IPS-20b (cell line): ENCODE measurements at regions not wholly inside any gene's neighbourhood (a gene's known extent, or its start where the extent isn't known, plus 50 kb on each side); places are given as distances from the start of the nearest gene placed in this dataset.

Experiments
- H3K27ac ChIP-seq: one replicate; pipeline ENCODE4 v1.5.1; 2013; ENCODE audit warnings: low read length
- H3K27me3 ChIP-seq: 2 replicates; pipeline ENCODE4 v1.6.1; 2013; ENCODE audit warnings: mild to moderate bottlenecking, low read length, inconsistent platforms; ENCODE audit not compliant: insufficient read depth
- H3K36me3 ChIP-seq: 2 replicates; pipeline ENCODE4 v1.6.1; 2013; ENCODE audit warnings: low read depth, mild to moderate bottlenecking, inconsistent platforms, low read length, moderate library complexity; ENCODE audit not compliant: insufficient read depth
- H3K4me1 ChIP-seq: 2 replicates; pipeline ENCODE4 v1.6.1; 2013; ENCODE audit warnings: mild to moderate bottlenecking, control low read depth, inconsistent platforms, low read length, moderate library complexity; ENCODE audit not compliant: insufficient read depth
- H3K4me3 ChIP-seq: 2 replicates; pipeline ENCODE4 v1.5.1; 2013; ENCODE audit warnings: mild to moderate bottlenecking, low read length, inconsistent platforms
- H3K9ac ChIP-seq: 2 replicates; pipeline ENCODE4 v1.6.1; 2013; ENCODE audit warnings: low read depth, mild to moderate bottlenecking, inconsistent platforms, low read length, moderate library complexity
- H3K9me3 ChIP-seq: 2 replicates; pipeline ENCODE4 v1.6.1; 2013; ENCODE audit warnings: mild to moderate bottlenecking, low read depth, low read length, inconsistent platforms; ENCODE audit not compliant: insufficient read depth

GRCh38 chr1:38787041-38787440 is 72.5 kb downstream of the RRAGC start:
- Histone ChIP-seq H3K4me3 (no peak overlapping the region), H3K27me3 (0 out of 2 replicates have a peak, but pooled peaks cover 10% of the 10 kb centered on the region), H3K27ac (no peak overlapping the region)

GRCh38 chr1:38786040-38786436 is 73.5 kb downstream of the RRAGC start:
- peaks cover 31% of the 10 kb centered on the region; the same call in 1 of the 2 replicates for H3K4me1 ChIP-seq
- 0 out of 2 replicates have a peak, but pooled peaks cover 10% of the 10 kb centered on the region for H3K27me3 ChIP-seq
- H3K9me3 ChIP-seq: no peaks in the 10 kb centered on the region
- H3K9ac ChIP-seq: no peak overlapping the region
- no peak overlapping the region for H3K27ac ChIP-seq
- H3K36me3 ChIP-seq: no peaks in the 10 kb centered on the region
- H3K4me3 ChIP-seq: no peak overlapping the region

More at GRCh38 chr1:38787041-38787440, 72.5 kb downstream of the RRAGC start:
- Histone ChIP-seq H3K9ac (no peak overlapping the region), H3K9me3 (no peaks in the 10 kb centered on the region), H3K36me3 (no peaks in the 10 kb centered on the region), H3K4me1 (peaks cover 26% of the 10 kb centered on the region; the same call in 1 of the 2 replicates)

- peaks cover 31% of the 10 kb centered on the region; the same call in 1 of the 2 replicates for H3K4me1 ChIP-seq
- no peak overlapping the region for H3K4me3 ChIP-seq
- H3K27me3 ChIP-seq: 0 out of 2 replicates have a peak, but pooled peaks cover 7% of the 10 kb centered on the region
- H3K36me3 ChIP-seq: no peaks in the 10 kb centered on the region
- no peak overlapping the region for H3K9ac ChIP-seq
- H3K27ac ChIP-seq: no peak overlapping the region
- H3K9me3 ChIP-seq: no peaks in the 10 kb centered on the region
These were observed 74.1 kb downstream of the RRAGC start for GRCh38 chr1:38785285-38786039.

GRCh38 chr1:38784452-38785284 is 74.9 kb downstream of the RRAGC start:
- H3K27ac ChIP-seq: no peak overlapping the region
- no peaks in the 10 kb centered on the region for H3K9me3 ChIP-seq
- no peaks in the 10 kb centered on the region for H3K36me3 ChIP-seq
- H3K4me3 ChIP-seq: no peak overlapping the region
- H3K4me1 ChIP-seq: peaks cover 28% of the 10 kb centered on the region; the same call in 1 of the 2 replicates
- H3K27me3 ChIP-seq: no peaks in the 10 kb centered on the region
- H3K9ac ChIP-seq: no peak overlapping the region

GRCh38 chr1:38783640-38784229 is 75.8 kb downstream of the RRAGC start:
- Histone ChIP-seq H3K36me3 (no peaks in the 10 kb centered on the region), H3K9ac (no peak overlapping the region), H3K27me3 (no peaks in the 10 kb centered on the region), H3K27ac (no peak overlapping the region), H3K4me3 (no peak overlapping the region), H3K9me3 (no peaks in the 10 kb centered on the region), H3K4me1 (peaks cover 20% of the 10 kb centered on the region; the same call in 1 of the 2 replicates)

GRCh38 chr1:38781872-38782617 is 77.5 kb downstream of the RRAGC start:
- H3K36me3 ChIP-seq: no peaks in the 10 kb centered on the region

GRCh38 chr1:38780133-38780532 is 79.4 kb downstream of the RRAGC start:
- Histone ChIP-seq H3K4me3 (no peak overlapping the region), H3K27me3 (no peaks in the 10 kb centered on the region), H3K9ac (no peak overlapping the region), H3K36me3 (no peaks in the 10 kb centered on the region), H3K4me1 (peaks cover 5% of the 10 kb centered on the region; the same call in 1 of the 2 replicates), H3K9me3 (no peaks in the 10 kb centered on the region), H3K27ac (no peak overlapping the region)

More at GRCh38 chr1:38781872-38782617, 77.5 kb downstream of the RRAGC start:
- no peak overlapping the region for H3K27ac ChIP-seq
- H3K27me3 ChIP-seq: no peaks in the 10 kb centered on the region
- H3K9me3 ChIP-seq: no peaks in the 10 kb centered on the region
- H3K9ac ChIP-seq: no peak overlapping the region
- H3K4me1 ChIP-seq: peaks cover 10% of the 10 kb centered on the region; the same call in 1 of the 2 replicates
- no peak overlapping the region for H3K4me3 ChIP-seq

GRCh38 chr1:38779491-38779890 is 80.1 kb downstream of the RRAGC start:
- Histone ChIP-seq H3K9ac (no peak overlapping the region), H3K9me3 (no peaks in the 10 kb centered on the region), H3K4me3 (no peak overlapping the region), H3K27ac (no peak overlapping the region), H3K4me1 (peaks cover 5% of the 10 kb centered on the region; the same call in 1 of the 2 replicates), H3K36me3 (no peaks in the 10 kb centered on the region), H3K27me3 (no peaks in the 10 kb centered on the region)

GRCh38 chr1:38778521-38778920 is 81.1 kb downstream of the RRAGC start:
- Histone ChIP-seq H3K9ac (no peak overlapping the region), H3K36me3 (no peaks in the 10 kb centered on the region), H3K4me3 (no peak overlapping the region), H3K9me3 (no peaks in the 10 kb centered on the region), H3K27me3 (no peaks in the 10 kb centered on the region), H3K4me1 (peaks cover 5% of the 10 kb centered on the region; the same call in 1 of the 2 replicates), H3K27ac (no peak overlapping the region)

- Histone ChIP-seq H3K9ac (no peak overlapping the region), H3K4me3 (no peak overlapping the region), H3K27me3 (no peaks in the 10 kb centered on the region), H3K36me3 (no peaks in the 10 kb centered on the region), H3K4me1 (peaks cover 5% of the 10 kb centered on the region; the same call in 1 of the 2 replicates), H3K27ac (no peak overlapping the region), H3K9me3 (no peaks in the 10 kb centered on the region)
These were observed 81.5 kb downstream of the RRAGC start for GRCh38 chr1:38778051-38778450.

GRCh38 chr1:38777464-38777957 is 82.1 kb downstream of the RRAGC start:
- H3K4me3 ChIP-seq: no peak overlapping the region
- H3K36me3 ChIP-seq: no peaks in the 10 kb centered on the region
- no peaks in the 10 kb centered on the region for H3K9me3 ChIP-seq
- no peaks in the 10 kb centered on the region for H3K27me3 ChIP-seq
- H3K27ac ChIP-seq: no peak overlapping the region
- peaks cover 5% of the 10 kb centered on the region; the same call in 1 of the 2 replicates for H3K4me1 ChIP-seq
- H3K9ac ChIP-seq: no peak overlapping the region
